ENCODE measurements at regions not wholly inside any gene's neighbourhood (a gene's known extent, or its start where the extent isn't known, plus 50 kb on each side); places are given as distances from the start of the nearest gene placed in this dataset.

- TF ChIP-seq EZH2phosphoT487 (IDR thresholded peaks at IDR 0.05; ENCODE audit: insufficient read depth, low read depth) (no peak), EZH2 (IDR thresholded peaks at IDR 0.05; ENCODE audit: insufficient read depth, poor library complexity, severe bottlenecking) (no peak)
These were observed 228.9 kb upstream of the AMIGO2 start for GRCh38 chr12:47308672-47309071.
